ENCODE measurements at regions not wholly inside any gene's neighbourhood (a gene's known extent, or its start where the extent isn't known, plus 50 kb on each side); places are given as distances from the start of the nearest gene placed in this dataset.

DNA sequence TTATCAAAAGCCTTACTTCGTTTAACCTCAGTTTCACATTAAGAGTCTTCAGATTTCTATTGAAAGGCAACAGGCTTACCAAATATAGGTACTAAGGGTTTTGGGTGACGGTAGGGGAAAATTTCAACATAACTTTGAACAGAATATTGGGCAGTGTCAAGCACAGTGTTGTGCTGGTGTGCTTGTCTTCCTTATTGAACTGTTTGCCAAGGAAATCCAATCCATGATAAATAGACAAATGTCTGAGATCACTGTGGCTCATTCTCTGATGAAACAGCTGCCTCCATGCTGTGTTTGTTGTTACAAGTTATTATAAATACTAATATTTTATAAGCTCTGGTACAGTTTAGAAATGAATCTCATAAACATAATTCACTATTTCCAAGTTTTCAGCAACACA lies 730.1 kb downstream of the NR2F1-AS1 start:
- WGBS (ENCODE audit: insufficient coverage, low coverage, low lambda C conversion rate, missing lambda C conversion rate): 53% methylated on average over 2 of the region's 2 CpGs

DNA sequence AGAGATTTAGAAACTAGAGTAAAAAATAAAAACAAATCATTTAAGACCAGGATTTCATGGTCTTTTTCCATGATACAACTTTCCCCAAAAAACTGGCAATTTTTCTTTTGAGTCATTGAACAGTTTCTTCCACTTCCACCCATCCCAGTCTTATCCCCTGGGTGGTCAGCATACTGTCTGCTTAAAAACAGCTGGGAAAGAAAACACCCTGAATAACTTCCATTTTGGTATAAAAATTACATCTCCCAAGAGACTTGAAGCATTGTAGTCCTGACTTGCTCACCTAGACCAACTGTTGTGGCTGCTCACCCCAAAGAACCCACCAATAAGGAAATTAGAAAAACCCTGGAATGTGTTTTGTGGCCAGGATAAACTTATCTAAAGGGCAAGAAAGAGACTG lies 731.3 kb downstream of the NR2F1-AS1 start:
- Histone ChIP-seq H3K4me3 (no peak overlapping the region), H3K27me3 (no peaks in the 10 kb centered on the region), H3K9me3 (no peaks in the 10 kb centered on the region), H3K36me3 (no peaks in the 10 kb centered on the region), H3K4me1 (no peaks in the 10 kb centered on the region), H3K27ac (no peak overlapping the region)
- DNase-seq (no peak), ATAC-seq (no peak)
- intact Hi-C loops (cut with DNase I): no loop called here
- no peak for TF ChIP-seq POLR2A (IDR thresholded peaks at IDR 0.05)
- TF ChIP-seq, protein P1, sequence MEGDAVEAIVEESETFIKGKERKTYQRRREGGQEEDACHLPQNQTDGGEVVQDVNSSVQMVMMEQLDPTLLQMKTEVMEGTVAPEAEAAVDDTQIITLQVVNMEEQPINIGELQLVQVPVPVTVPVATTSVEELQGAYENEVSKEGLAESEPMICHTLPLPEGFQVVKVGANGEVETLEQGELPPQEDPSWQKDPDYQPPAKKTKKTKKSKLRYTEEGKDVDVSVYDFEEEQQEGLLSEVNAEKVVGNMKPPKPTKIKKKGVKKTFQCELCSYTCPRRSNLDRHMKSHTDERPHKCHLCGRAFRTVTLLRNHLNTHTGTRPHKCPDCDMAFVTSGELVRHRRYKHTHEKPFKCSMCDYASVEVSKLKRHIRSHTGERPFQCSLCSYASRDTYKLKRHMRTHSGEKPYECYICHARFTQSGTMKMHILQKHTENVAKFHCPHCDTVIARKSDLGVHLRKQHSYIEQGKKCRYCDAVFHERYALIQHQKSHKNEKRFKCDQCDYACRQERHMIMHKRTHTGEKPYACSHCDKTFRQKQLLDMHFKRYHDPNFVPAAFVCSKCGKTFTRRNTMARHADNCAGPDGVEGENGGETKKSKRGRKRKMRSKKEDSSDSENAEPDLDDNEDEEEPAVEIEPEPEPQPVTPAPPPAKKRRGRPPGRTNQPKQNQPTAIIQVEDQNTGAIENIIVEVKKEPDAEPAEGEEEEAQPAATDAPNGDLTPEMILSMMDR (IDR thresholded peaks at IDR 0.05): no peak

More for the DNA sequence above, 730.1 kb downstream of the NR2F1-AS1 start:
- Histone ChIP-seq H3K36me3 (no peaks in the 10 kb centered on the region), H3K27ac (no peak overlapping the region), H3K4me3 (no peak overlapping the region), H3K4me1 (no peaks in the 10 kb centered on the region), H3K27me3 (no peaks in the 10 kb centered on the region), H3K9me3 (no peaks in the 10 kb centered on the region)
- TF ChIP-seq, protein P1 (IDR thresholded peaks at IDR 0.05): no peak
- no peak for TF ChIP-seq POLR2A (IDR thresholded peaks at IDR 0.05)
- intact Hi-C loops (cut with DNase I): no loop called here
- DNase-seq: no peak
- ATAC-seq: no peak

DNA sequence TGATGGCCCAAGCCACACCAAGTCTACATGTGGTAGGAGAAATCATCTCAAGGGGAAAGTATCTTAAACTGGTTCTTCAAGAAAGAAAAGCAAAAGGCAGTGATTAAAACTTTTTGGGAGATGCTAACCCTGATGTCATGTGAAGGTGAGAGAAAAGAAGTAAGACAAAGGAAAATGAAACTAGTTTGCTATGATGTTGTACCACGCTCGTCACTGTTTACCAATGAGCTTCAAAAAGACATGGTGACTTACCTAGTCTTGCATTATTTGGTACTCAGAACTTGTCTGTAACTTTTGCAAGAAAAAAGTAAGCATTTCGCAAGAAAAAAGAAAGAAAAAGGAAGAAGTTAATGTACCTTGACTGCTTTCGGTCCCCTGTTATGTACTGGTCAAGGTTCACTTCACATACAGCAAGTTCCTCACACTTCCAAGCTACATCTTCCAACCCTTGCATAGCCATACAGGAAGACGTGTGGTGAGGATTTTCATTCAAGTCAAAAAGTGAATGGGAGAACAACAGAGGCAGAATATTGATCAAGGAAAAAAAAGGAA lies 739.3 kb downstream of the NR2F1-AS1 start:
- H3K9me3 ChIP-seq: no peaks in the 10 kb centered on the region
- TF ChIP-seq, protein P1 (IDR thresholded peaks at IDR 0.05): no peak
- no peak for TF ChIP-seq POLR2A (IDR thresholded peaks at IDR 0.05)
- no peaks in the 10 kb centered on the region for H3K36me3 ChIP-seq
- intact Hi-C loops (cut with DNase I): no loop called here
- DNase-seq (no peak), ATAC-seq (no peak)
- no peak overlapping the region for H3K4me3 ChIP-seq
- H3K27me3 ChIP-seq: no peaks in the 10 kb centered on the region
- WGBS (ENCODE audit: insufficient coverage, low coverage, low lambda C conversion rate, missing lambda C conversion rate): 63% methylated on average over 5 of the region's 5 CpGs
- no peak overlapping the region for H3K27ac ChIP-seq
- no peaks in the 10 kb centered on the region for H3K4me1 ChIP-seq

DNA sequence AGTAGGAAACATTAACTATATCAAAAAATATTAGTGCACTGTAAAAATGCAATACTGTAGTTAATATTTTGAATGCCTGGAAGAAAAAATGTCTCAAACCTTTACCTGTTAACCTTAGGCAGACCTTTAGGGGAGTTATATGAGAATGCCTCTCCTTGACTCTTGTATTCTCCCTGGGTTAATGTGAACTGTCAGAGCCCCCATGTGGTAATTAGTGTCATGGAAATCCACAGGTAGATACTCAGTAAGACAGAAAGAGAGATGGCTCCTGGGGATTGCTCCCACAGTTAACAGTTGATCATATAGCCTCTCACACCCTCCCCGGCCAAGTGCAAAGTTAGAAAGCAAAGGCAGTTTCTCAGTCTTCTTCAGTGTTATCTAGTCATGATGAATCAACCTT lies 742.8 kb downstream of the NR2F1-AS1 start:
- Histone ChIP-seq H3K9me3 (no peaks in the 10 kb centered on the region), H3K4me3 (no peak overlapping the region), H3K36me3 (no peaks in the 10 kb centered on the region), H3K4me1 (no peaks in the 10 kb centered on the region), H3K27ac (no peak overlapping the region), H3K27me3 (no peaks in the 10 kb centered on the region)
- 40% methylated on average over 1 of the region's 1 CpG for WGBS (ENCODE audit: insufficient coverage, low coverage, low lambda C conversion rate, missing lambda C conversion rate)
- DNase-seq: no peak
- TF ChIP-seq, protein P1 (IDR thresholded peaks at IDR 0.05): peak; percentile 38 to 52 (median 44)
- no peak for TF ChIP-seq POLR2A (IDR thresholded peaks at IDR 0.05)
- peak; percentile 77 to 88 (median 83) for ATAC-seq
- intact Hi-C loops (cut with DNase I): no loop called here
